ENCODE measurements at regions not wholly inside any gene's neighbourhood (a gene's known extent, or its start where the extent isn't known, plus 50 kb on each side); places are given as distances from the start of the nearest gene placed in this dataset.
A peak's percentile ranks its signal among the peaks of the same experiment; 100 is the strongest.

GRCh38 chr16:73725156-73725555 is 571.5 kb upstream of the PSMD7 start:
- no peak overlapping the region for H3K4me3 ChIP-seq (ENCODE audit: low read depth, low read length)
- DNase-seq (ENCODE audit: low read depth): no peak
- in situ Hi-C loops (cut with HindIII; ENCODE audit: low sequenced_read_pairs): no loop called here
- TF ChIP-seq CTCF (IDR thresholded peaks at IDR 0.05; ENCODE audit: low read depth, low read length, missing control alignments): no peak

- no peak for TF ChIP-seq CTCF (IDR thresholded peaks at IDR 0.05; ENCODE audit: low read depth, low read length, missing control alignments)
- DNase-seq (ENCODE audit: low read depth): no peak
- in situ Hi-C loops (cut with HindIII; ENCODE audit: low sequenced_read_pairs): no loop called here
- H3K4me3 ChIP-seq (ENCODE audit: low read depth, low read length): no peak overlapping the region
Observed at GRCh38 chr16:73724503-73724902, 572.1 kb upstream of the PSMD7 start.

- no peak for DNase-seq (ENCODE audit: low read depth)
- in situ Hi-C loops (cut with HindIII; ENCODE audit: low sequenced_read_pairs): no loop called here
Observed at GRCh38 chr16:73717266-73717974, 579.2 kb upstream of the PSMD7 start.

DNA sequence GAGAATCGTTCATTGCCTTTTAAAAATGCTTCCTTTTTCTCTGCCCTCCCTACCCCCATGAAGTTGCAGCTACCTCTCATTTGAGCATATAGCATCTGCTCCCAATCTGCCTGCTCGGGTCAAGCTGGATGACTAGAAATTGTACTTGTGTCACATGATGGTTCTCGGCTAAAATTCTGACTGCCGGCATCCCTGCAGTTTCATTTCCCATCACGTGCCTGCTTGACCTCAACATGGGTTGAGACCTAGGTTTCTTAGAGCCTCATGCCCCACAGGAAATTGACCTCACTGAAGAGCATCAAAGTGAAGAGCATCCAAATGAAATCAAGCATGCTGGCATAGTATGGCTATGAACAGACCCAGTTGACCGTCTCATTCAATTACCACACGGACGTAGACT is 581.6 kb upstream of the PSMD7 start:
- DNase-seq (ENCODE audit: low read depth): no peak
- no peak overlapping the region for H3K4me3 ChIP-seq (ENCODE audit: low read depth, low read length)
- TF ChIP-seq CTCF (IDR thresholded peaks at IDR 0.05; ENCODE audit: low read depth, low read length, missing control alignments): no peak
- in situ Hi-C loops (cut with HindIII; ENCODE audit: low sequenced_read_pairs): no loop called here

More at GRCh38 chr16:73717266-73717974, 579.2 kb upstream of the PSMD7 start:
- H3K4me3 ChIP-seq (ENCODE audit: low read depth, low read length): no peak overlapping the region
- TF ChIP-seq CTCF (IDR thresholded peaks at IDR 0.05; ENCODE audit: low read depth, low read length, missing control alignments): no peak

GRCh38 chr16:73713778-73714495 is 582.7 kb upstream of the PSMD7 start:
- in situ Hi-C loops (cut with HindIII; ENCODE audit: low sequenced_read_pairs): no loop called here
- no peak overlapping the region for H3K4me3 ChIP-seq (ENCODE audit: low read depth, low read length)
- TF ChIP-seq CTCF (IDR thresholded peaks at IDR 0.05; ENCODE audit: low read depth, low read length, missing control alignments): peak; percentile 48
- no peak for DNase-seq (ENCODE audit: low read depth)

DNA sequence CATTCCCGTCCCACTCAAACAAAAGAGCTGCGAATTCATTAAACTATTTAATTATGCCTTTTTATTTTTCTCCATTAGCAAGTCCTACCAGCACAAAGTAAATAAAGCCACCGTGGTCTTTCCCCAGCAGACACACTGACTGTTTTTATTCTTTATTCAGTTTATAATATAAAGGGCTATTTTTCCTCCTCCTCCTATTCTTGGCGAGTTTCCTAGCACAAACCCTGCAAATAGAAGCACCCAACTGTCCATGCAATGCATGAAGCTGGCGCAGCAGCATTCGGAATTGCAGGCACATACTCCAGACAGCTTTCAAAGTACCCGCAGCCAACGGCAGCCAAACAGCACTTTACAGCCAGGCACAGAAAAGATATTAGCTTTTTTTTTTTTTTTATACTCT is 583.4 kb upstream of the PSMD7 start:
- H3K4me3 ChIP-seq (ENCODE audit: low read depth, low read length): no peak overlapping the region
- no peak for DNase-seq (ENCODE audit: low read depth)
- in situ Hi-C loops (cut with HindIII; ENCODE audit: low sequenced_read_pairs): no loop called here
- no peak for TF ChIP-seq CTCF (IDR thresholded peaks at IDR 0.05; ENCODE audit: low read depth, low read length, missing control alignments)

Data from astrocyte of the cerebellum (primary cell).